ENCODE measurements at regions not wholly inside any gene's neighbourhood (a gene's known extent, or its start where the extent isn't known, plus 50 kb on each side); places are given as distances from the start of the nearest gene placed in this dataset.
A peak's percentile ranks its signal among the peaks of the same experiment; 100 is the strongest.

DNA sequence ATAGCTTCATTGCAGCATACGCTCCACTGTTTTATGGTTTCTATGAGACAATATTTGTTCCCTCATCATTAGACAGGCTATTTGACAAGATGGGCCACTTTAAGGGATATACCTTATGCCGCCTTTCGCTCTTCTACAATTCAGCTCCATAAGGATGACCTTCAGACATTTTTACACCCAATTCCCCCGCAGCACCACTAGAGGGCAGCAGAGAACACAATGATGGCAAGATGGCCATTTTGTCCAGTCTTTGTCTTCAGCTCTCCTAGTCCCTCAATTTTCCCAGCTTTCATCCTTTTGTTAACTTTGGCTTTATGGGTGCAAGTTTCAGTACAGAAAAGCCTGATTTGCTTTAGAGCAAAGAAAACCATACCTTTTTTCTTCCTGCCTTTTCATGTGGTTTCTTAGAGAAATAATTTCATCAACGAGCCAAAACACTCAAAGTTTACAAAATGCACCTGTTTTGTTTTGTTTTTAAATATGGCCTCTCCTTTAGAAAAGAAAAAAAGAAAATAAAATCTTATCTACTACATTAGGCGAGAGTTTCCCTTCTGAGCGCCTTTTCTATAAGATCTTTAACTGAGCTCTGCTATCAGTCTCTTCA is 355.3 kb downstream of the TOX3 start:
- H2AFZ ChIP-seq (ENCODE audit: low read depth, low read length), result no peak overlapping the region
- intact Hi-C loops (cut with micrococcal nuclease) (loop anchor here (1.0 kb wide), 1 partner anchor 831 kb away; no protein-coding TSS in a partner anchor), dilution Hi-C loops (cut with MboI; ENCODE audit: extremely low pct_ligation_motif_present, low sequenced_read_pairs) (no loop called here)
- no peak for TF ChIP-seq EZH2 (IDR thresholded peaks at IDR 0.05; ENCODE audit: borderline replicate concordance, low read depth, low read length, severe bottlenecking)
- TF ChIP-seq CTCF (IDR thresholded peaks at IDR 0.05; ENCODE audit: extremely low read depth in 1 of 2, insufficient read depth in 1 of 2, low read depth in 1 of 2, low read length in 2 of 2), result peak; percentile 86 to 88
- H3K27ac ChIP-seq (ENCODE audit: insufficient read depth, low read depth, low read length), result no peak overlapping the region
- H3K9me1 ChIP-seq (replicated peaks; ENCODE audit: control insufficient read depth, extremely low read depth, insufficient read depth, low read length), result no peaks in the 10 kb centered on the region
- FAIRE-seq, result peak; percentile 85
- DNase-seq (ENCODE audit: low read depth, low spot score), result peak; percentile 60
- ChIA-PET POLR2A (no interaction called here), CTCF (interaction anchor here (0.6 to 2.5 kb wide), 40 partner anchors 9 to 1385 kb away, joined by 3 to 146 read pairs (median 4); partner anchors contain the start of gene AKTIP)
- no peaks in the 10 kb centered on the region for H3K36me3 ChIP-seq (ENCODE audit: control insufficient read depth in 2 of 2, extremely low read depth in 1 of 2, insufficient read depth in 2 of 2, low read length in 2 of 2)
- no peaks in the 10 kb centered on the region for H3K9me3 ChIP-seq (replicated peaks; ENCODE audit: control insufficient read depth, insufficient read depth, low read length)
- no peaks in the 10 kb centered on the region for H3K79me2 ChIP-seq (ENCODE audit: control insufficient read depth, insufficient read depth, low read length)
- H3K9ac ChIP-seq (replicated peaks; ENCODE audit: extremely low read depth, insufficient read depth, low read length), result no peak overlapping the region
- no peak overlapping the region for H3K4me3 ChIP-seq (replicated peaks in 1 of 3; ENCODE audit: insufficient read depth in 1 of 3, low read depth in 1 of 3, low read length in 3 of 3)
- H4K20me1 ChIP-seq (replicated peaks; ENCODE audit: control insufficient read depth, extremely low read depth, insufficient read depth, low read length), result no peaks in the 10 kb centered on the region
- no peak overlapping the region for H3K4me2 ChIP-seq (ENCODE audit: insufficient read depth, low read length)
- H3K27me3 ChIP-seq (ENCODE audit: control insufficient read depth in 2 of 2, insufficient read depth in 2 of 2, low read length in 2 of 2), result no peaks in the 10 kb centered on the region
- no TSS peak for BruUV-seq (replicated peaks)
- no peaks in the 10 kb centered on the region for H3K4me1 ChIP-seq (ENCODE audit: control insufficient read depth, extremely low read depth, insufficient read depth, low read length)

DNA sequence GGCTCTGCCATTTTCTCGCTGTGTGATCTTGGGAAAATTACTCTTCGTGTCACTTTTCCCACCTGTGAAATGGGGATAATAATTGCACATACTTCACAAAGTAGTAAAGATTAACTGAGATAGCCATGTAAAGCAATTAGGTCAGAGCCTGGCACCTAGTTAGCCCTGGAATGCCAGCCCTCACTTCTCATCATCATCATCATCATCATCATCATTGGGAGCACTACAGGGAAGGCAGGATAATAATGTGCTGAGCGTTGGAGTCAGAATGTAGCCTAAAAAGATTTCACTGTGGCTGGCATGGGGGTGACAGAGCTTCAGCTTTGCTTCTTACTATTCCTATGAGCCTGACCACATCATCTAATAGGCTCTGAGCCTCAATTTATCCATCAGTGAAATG is 362.6 kb downstream of the TOX3 start:
- CTCF ChIA-PET, result no interaction called here

More for the DNA sequence above, 362.6 kb downstream of the TOX3 start:
- Histone ChIP-seq H3K4me3 (replicated peaks in 1 of 3; ENCODE audit: insufficient read depth in 1 of 3, low read depth in 1 of 3, low read length in 3 of 3) (no peak overlapping the region), H3K27ac (ENCODE audit: insufficient read depth, low read depth, low read length) (no peak overlapping the region), H3K9me1 (replicated peaks; ENCODE audit: control insufficient read depth, extremely low read depth, insufficient read depth, low read length) (no peaks in the 10 kb centered on the region), H3K9me3 (replicated peaks; ENCODE audit: control insufficient read depth, insufficient read depth, low read length) (peaks cover 4% of the 10 kb centered on the region), H3K36me3 (ENCODE audit: control insufficient read depth in 2 of 2, extremely low read depth in 1 of 2, insufficient read depth in 2 of 2, low read length in 2 of 2) (no peaks in the 10 kb centered on the region), H3K4me1 (ENCODE audit: control insufficient read depth, extremely low read depth, insufficient read depth, low read length) (no peaks in the 10 kb centered on the region), H3K4me2 (ENCODE audit: insufficient read depth, low read length) (no peak overlapping the region), H3K79me2 (ENCODE audit: control insufficient read depth, insufficient read depth, low read length) (no peaks in the 10 kb centered on the region), H3K27me3 (ENCODE audit: control insufficient read depth in 2 of 2, insufficient read depth in 2 of 2, low read length in 2 of 2) (no peaks in the 10 kb centered on the region), H2AFZ (ENCODE audit: low read depth, low read length) (no peak overlapping the region), H3K9ac (replicated peaks; ENCODE audit: extremely low read depth, insufficient read depth, low read length) (no peak overlapping the region), H4K20me1 (replicated peaks; ENCODE audit: control insufficient read depth, extremely low read depth, insufficient read depth, low read length) (no peaks in the 10 kb centered on the region)
- intact Hi-C loops (cut with micrococcal nuclease), result no loop called here
- TF ChIP-seq POLR2AphosphoS5 (IDR thresholded peaks at IDR 0.05; ENCODE audit: insufficient read depth, low read depth, low read length) (no peak), GATA2 (IDR thresholded peaks at IDR 0.05; ENCODE audit: insufficient read depth, insufficient read length, low read depth, low read length) (no peak), CTCF (IDR thresholded peaks at IDR 0.05; ENCODE audit: extremely low read depth in 1 of 2, insufficient read depth in 1 of 2, low read depth in 1 of 2, low read length in 2 of 2) (no peak), POLR2A (IDR thresholded peaks at IDR 0.05; ENCODE audit: low read depth, low read length) (no peak), JUN (IDR thresholded peaks at IDR 0.05; ENCODE audit: borderline replicate concordance, insufficient read depth, insufficient read length, low read depth) (no peak), MYC (IDR thresholded peaks at IDR 0.05; ENCODE audit: low read depth, low read length) (no peak), EZH2 (IDR thresholded peaks at IDR 0.05; ENCODE audit: borderline replicate concordance, low read depth, low read length, severe bottlenecking) (no peak), FOS (IDR thresholded peaks at IDR 0.05; ENCODE audit: borderline replicate concordance, insufficient read depth, low read length) (no peak)
- TF ChIP-seq, protein P1, sequence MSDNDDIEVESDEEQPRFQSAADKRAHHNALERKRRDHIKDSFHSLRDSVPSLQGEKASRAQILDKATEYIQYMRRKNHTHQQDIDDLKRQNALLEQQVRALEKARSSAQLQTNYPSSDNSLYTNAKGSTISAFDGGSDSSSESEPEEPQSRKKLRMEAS (IDR thresholded peaks at IDR 0.05; ENCODE audit: insufficient read depth, insufficient read length), result no peak
- POLR2A ChIA-PET, result no interaction called here
- DNase-seq (ENCODE audit: low read depth, low spot score), result no peak
- FAIRE-seq, result no peak
- dilution Hi-C loops (cut with MboI; ENCODE audit: extremely low pct_ligation_motif_present, low sequenced_read_pairs), result no loop called here
- BruUV-seq (replicated peaks), result no TSS peak

Measured in endothelial cell of umbilical vein (primary cell).